NB4 (cell line): ENCODE measurements at regions not wholly inside any gene's neighbourhood (a gene's known extent, or its start where the extent isn't known, plus 50 kb on each side); places are given as distances from the start of the nearest gene placed in this dataset.

Experiments used
- CTCF ChIP-seq: IDR thresholded peaks from one replicate; pipeline ENCODE4 v1.5.1; 2012; ENCODE audit warnings: low read depth, low read length
- MAX ChIP-seq: IDR thresholded peaks from 2 replicates; pipeline ENCODE4 v1.6.1; 2011; ENCODE audit warnings: low read depth, low read length
- POLR2A ChIP-seq: IDR thresholded peaks from 2 replicates; pipeline ENCODE4 v1.6.1; 2011; ENCODE audit warnings: mild to moderate bottlenecking; ENCODE audit not compliant: insufficient read length; ENCODE audit errors: extremely low read depth

GRCh38 chr16:88194397-88195268 lies 188.1 kb upstream of the ZNF469 start:
- peak; percentile 81 for TF ChIP-seq MAX
- no peak for TF ChIP-seq CTCF
- no peak for TF ChIP-seq POLR2A
